ENCODE measurements at regions not wholly inside any gene's neighbourhood (a gene's known extent, or its start where the extent isn't known, plus 50 kb on each side); places are given as distances from the start of the nearest gene placed in this dataset.
"Not testable (repeated sequence)": the region's sequence is repeated elsewhere in the genome, so short reads cannot be mapped to it uniquely, and the experiment has no call there.

GRCh38 chr16:22436823-22437652 is 62.6 kb upstream of the CDR2 start:
- in situ Hi-C loops (cut with HindIII; ENCODE audit: low pct_unique_long_range_greater_than_20kb, low sequenced_read_pairs): not testable (repeated sequence)
- DNase-seq (ENCODE audit: low read depth): peak; percentile 90

- in situ Hi-C loops (cut with HindIII; ENCODE audit: low pct_unique_long_range_greater_than_20kb, low sequenced_read_pairs); DNase-seq (ENCODE audit: low read depth): not testable (repeated sequence)
Observed at GRCh38 chr16:22436326-22436822, 62.0 kb upstream of the CDR2 start.

GRCh38 chr16:22431314-22431713 is 56.9 kb upstream of the CDR2 start:
- in situ Hi-C loops (cut with HindIII; ENCODE audit: low pct_unique_long_range_greater_than_20kb, low sequenced_read_pairs); DNase-seq (ENCODE audit: low read depth): not testable (repeated sequence)

GRCh38 chr16:22428654-22429053 is 54.2 kb upstream of the CDR2 start:
- in situ Hi-C loops (cut with HindIII; ENCODE audit: low pct_unique_long_range_greater_than_20kb, low sequenced_read_pairs): no loop called here
- DNase-seq (ENCODE audit: low read depth): no peak

GRCh38 chr16:22427556-22427955 is 53.1 kb upstream of the CDR2 start:
- in situ Hi-C loops (cut with HindIII; ENCODE audit: low pct_unique_long_range_greater_than_20kb, low sequenced_read_pairs): no loop called here

GRCh38 chr16:22425847-22426246 is 51.4 kb upstream of the CDR2 start:
- no peak for DNase-seq (ENCODE audit: low read depth)

More at GRCh38 chr16:22427556-22427955, 53.1 kb upstream of the CDR2 start:
- no peak for DNase-seq (ENCODE audit: low read depth)

GRCh38 chr16:22425036-22425801 is 50.8 kb upstream of the CDR2 start:
- in situ Hi-C loops (cut with HindIII; ENCODE audit: low pct_unique_long_range_greater_than_20kb, low sequenced_read_pairs): no loop called here
- DNase-seq (ENCODE audit: low read depth): no peak

More at GRCh38 chr16:22425847-22426246, 51.4 kb upstream of the CDR2 start:
- in situ Hi-C loops (cut with HindIII; ENCODE audit: low pct_unique_long_range_greater_than_20kb, low sequenced_read_pairs): no loop called here

- in situ Hi-C loops (cut with HindIII; ENCODE audit: low pct_unique_long_range_greater_than_20kb, low sequenced_read_pairs): no loop called here
Observed at GRCh38 chr16:22424161-22424937, 49.9 kb upstream of the CDR2 start.

More at GRCh38 chr16:22424161-22424937, 49.9 kb upstream of the CDR2 start:
- no peak for DNase-seq (ENCODE audit: low read depth)
